Stomach (tissue), 4 donors: ENCODE measurements at regions not wholly inside any gene's neighbourhood (a gene's known extent, or its start where the extent isn't known, plus 50 kb on each side); places are given as distances from the start of the nearest gene placed in this dataset.

Experiments
- POLR2A ChIP-seq, 4 donors: fragments of 450-650 bp; IDR thresholded peaks; one replicate each; pipeline ENCODE4 v1.6.1; 2016; ENCODE audit warnings: antibody characterized with exemption in 4 of 4, control low read depth in 2 of 4, mild to moderate bottlenecking in 1 of 4, moderate library complexity in 1 of 4
- POLR2AphosphoS5 ChIP-seq, 3 donors: sonication (generic); formaldehyde crosslinking; IDR thresholded peaks; one replicate each; pipeline ENCODE4 v1.6.1; 2016; ENCODE audit warnings: antibody characterized with exemption in 3 of 3
- TF ChIP-seq, protein P1 (sequence below), 7 experiments: fragments of 450-650 bp in 4 of 7; fragments of 200-600 bp in 3 of 7; sonication (generic) in 3 of 7; IDR thresholded peaks; one replicate each; pipeline ENCODE4 v1.5.1; 2016 to 2019; ENCODE audit warnings: antibody characterized with exemption in 7 of 7, control low read depth in 2 of 7, mild to moderate bottlenecking in 1 of 7

DNA sequence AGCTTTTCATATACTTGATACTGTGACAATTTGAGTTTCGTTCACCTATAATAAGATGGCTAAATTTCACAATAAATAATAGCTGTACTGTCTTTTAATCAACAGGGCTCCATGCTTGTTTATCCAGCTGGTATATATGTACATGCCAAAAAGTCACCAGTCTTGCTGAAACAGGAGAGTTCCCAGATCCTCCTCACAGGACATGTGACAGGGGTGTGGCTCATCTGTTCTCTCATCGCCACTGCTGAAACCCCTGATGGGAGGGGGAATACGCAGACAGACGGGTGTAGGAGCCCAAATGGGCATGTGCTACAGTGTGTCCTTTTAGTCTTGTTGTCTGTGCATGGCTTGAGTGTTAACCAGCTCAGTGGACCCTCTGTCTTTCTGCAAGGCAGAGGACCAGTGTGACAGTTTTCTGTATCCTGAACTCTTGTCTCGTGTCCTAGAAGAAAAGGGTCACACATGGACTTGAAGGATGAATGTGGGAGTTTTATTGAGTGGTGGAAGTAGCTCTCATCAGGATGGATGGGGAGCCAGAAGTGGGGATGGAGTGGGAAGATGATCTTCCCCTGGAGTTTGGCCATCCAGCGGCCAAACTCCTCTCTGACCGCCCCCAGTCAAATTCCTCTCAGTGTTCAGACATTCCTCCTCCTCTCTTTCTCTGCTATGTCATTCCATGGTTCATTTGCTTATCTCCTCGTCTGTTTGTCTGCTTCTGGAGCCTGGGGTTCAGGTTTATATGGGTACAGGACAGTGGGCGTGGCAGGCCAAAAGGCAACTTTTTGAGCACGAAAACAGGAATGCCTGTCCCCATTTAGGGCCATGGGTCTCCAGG is 113.1 kb upstream of the NECTIN3 start:
- no peak for TF ChIP-seq POLR2A (IDR thresholded peaks at IDR 0.05)
- TF ChIP-seq POLR2AphosphoS5 (IDR thresholded peaks at IDR 0.05), result no peak
- TF ChIP-seq, protein P1, sequence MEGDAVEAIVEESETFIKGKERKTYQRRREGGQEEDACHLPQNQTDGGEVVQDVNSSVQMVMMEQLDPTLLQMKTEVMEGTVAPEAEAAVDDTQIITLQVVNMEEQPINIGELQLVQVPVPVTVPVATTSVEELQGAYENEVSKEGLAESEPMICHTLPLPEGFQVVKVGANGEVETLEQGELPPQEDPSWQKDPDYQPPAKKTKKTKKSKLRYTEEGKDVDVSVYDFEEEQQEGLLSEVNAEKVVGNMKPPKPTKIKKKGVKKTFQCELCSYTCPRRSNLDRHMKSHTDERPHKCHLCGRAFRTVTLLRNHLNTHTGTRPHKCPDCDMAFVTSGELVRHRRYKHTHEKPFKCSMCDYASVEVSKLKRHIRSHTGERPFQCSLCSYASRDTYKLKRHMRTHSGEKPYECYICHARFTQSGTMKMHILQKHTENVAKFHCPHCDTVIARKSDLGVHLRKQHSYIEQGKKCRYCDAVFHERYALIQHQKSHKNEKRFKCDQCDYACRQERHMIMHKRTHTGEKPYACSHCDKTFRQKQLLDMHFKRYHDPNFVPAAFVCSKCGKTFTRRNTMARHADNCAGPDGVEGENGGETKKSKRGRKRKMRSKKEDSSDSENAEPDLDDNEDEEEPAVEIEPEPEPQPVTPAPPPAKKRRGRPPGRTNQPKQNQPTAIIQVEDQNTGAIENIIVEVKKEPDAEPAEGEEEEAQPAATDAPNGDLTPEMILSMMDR (IDR thresholded peaks at IDR 0.05), result no peak
